C4-2B (cell line): ENCODE measurements at regions not wholly inside any gene's neighbourhood (a gene's known extent, or its start where the extent isn't known, plus 50 kb on each side); places are given as distances from the start of the nearest gene placed in this dataset.

Experiments used
- H3K27ac ChIP-seq: fragments of 450-650 bp; 2 replicates; pipeline ENCODE4 v1.5.1; 2017
- CTCF ChIP-seq: fragments of 450-650 bp; conservative IDR thresholded peaks from 2 replicates; pipeline ENCODE4 v1.5.1; 2017; ENCODE audit warnings: mild to moderate bottlenecking
- ZFX ChIP-seq: fragments of 450-650 bp; IDR thresholded peaks from 2 replicates; pipeline ENCODE4 v1.6.1; 2017

GRCh38 chr9:87434366-87434765 lies 63.3 kb upstream of the DAPK1 start:
- no peak overlapping the region for H3K27ac ChIP-seq
- TF ChIP-seq ZFX (no peak), CTCF (no peak)

DNA sequence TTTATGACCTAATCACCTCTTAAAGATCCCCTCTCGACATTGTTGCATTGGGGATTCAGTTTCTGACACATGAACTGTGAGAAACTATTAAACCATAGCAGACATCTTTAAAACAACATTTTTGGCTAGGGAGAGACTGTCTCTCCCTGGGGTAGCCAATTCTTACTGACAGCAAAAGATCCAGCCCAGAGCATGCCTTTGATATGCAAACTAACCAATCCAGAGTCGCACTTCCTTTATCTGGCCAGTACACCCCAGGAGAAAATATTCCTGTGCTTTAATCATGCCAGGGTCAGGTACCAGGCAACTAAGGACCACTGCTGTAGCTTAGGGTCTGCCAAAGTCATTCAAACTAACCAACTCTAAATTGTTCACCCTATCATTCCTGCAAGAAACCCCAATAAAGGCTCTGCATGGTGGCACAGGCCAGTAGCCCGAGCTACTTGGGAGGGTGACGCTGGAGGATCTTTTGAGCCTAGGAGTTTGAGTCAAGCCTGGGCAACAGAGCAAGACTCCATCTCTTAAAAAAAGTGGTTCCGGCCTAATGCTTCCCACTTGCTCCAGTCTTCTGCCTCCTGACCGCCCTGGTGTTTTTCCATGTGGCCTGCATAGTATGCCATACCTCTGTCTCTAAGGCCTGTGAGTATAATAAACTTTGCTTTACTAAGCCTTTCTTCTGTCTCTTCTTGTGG lies 62.3 kb upstream of the DAPK1 start:
- TF ChIP-seq ZFX (no peak), CTCF (no peak)
- no peak overlapping the region for H3K27ac ChIP-seq

- H3K27ac ChIP-seq: no peak overlapping the region
- TF ChIP-seq ZFX (no peak), CTCF (no peak)
These were observed 61.0 kb upstream of the DAPK1 start for GRCh38 chr9:87436716-87437115.

GRCh38 chr9:87437966-87438365 lies 59.7 kb upstream of the DAPK1 start:
- no peak for TF ChIP-seq CTCF
- TF ChIP-seq ZFX: no peak

DNA sequence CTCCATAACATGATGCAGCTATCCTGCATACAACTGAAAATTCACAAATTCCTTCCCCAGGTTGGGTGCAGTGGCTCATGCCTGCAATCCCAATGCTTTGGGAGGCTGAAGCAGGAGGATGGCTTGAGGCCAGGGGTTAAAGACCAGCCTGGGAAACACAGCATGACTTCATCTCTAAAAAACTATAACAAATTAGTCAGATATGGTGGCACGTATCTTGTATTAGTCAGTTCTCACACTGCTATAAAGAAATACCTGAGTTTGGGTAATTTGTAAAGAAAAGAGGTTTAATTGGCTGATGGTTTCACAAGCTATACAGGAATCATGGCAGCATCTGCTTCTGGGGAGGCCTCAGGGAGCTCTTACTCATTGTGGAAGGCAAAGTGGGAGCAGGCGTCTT lies 56.4 kb upstream of the DAPK1 start:
- no peak for TF ChIP-seq ZFX
- TF ChIP-seq CTCF: no peak
- H3K27ac ChIP-seq: no peak overlapping the region

More at GRCh38 chr9:87437966-87438365, 59.7 kb upstream of the DAPK1 start:
- H3K27ac ChIP-seq: no peak overlapping the region

GRCh38 chr9:87442451-87442850 lies 55.2 kb upstream of the DAPK1 start:
- no peak overlapping the region for H3K27ac ChIP-seq
- no peak for TF ChIP-seq CTCF
- TF ChIP-seq ZFX: no peak

DNA sequence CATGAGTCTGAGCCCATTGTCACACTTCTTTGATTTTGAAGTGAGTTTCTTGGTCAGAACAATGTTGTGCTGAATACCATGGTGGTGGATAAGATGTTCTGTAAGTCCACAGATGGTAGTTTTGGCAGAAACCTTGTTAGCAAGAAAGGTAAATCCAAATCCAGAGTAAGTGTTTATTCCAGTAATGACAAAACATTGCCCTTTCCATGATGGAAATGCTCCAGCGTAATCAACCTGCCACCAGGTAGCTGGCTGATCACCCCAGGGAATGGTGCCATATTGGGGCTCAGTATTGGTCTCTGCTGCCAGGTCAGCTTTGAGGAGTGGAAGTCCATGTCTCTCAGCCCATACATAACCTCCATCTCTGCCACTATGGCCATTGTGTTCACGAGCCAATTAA lies 54.7 kb upstream of the DAPK1 start:
- H3K27ac ChIP-seq: no peak overlapping the region
- no peak for TF ChIP-seq CTCF
- TF ChIP-seq ZFX: no peak
